H1 (cell line): ENCODE measurements at regions not wholly inside any gene's neighbourhood (a gene's known extent, or its start where the extent isn't known, plus 50 kb on each side); places are given as distances from the start of the nearest gene placed in this dataset.

ENCODE experiments used
- CBX5 ChIP-seq: fragments of 300-800, 300-1000 bp; sonication (generic); IDR thresholded peaks from 2 replicates; pipeline ENCODE4 v1.7.1; 2016; ENCODE audit warnings: antibody characterized with exemption, low read length, low read depth
- CREB1 ChIP-seq: IDR thresholded peaks from 2 replicates; pipeline ENCODE4 v1.6.1; 2012; ENCODE audit warnings: inconsistent platforms
- CTCF ChIP-seq, 3 experiments: IDR thresholded peaks; 1 replicate in 2 of 3; 2 replicates in 1 of 3; pipeline versions ENCODE4 v1.5.1 to v1.6.1; 2011; ENCODE audit warnings: low read length in 3 of 3, mild to moderate bottlenecking in 3 of 3, inconsistent platforms in 2 of 3, low read depth in 1 of 3, moderate library complexity in 1 of 3; ENCODE audit not compliant: insufficient read depth in 1 of 3; ENCODE audit errors: control extremely low read depth in 1 of 3
- EP300 ChIP-seq, 2 experiments: IDR thresholded peaks; 1 replicate in 1 of 2; 2 replicates in 1 of 2; pipeline ENCODE4 v1.6.1; 2011 to 2012; ENCODE audit warnings: low read depth in 2 of 2, low read length in 2 of 2, mild to moderate bottlenecking in 2 of 2, borderline replicate concordance in 1 of 2, inconsistent platforms in 1 of 2, moderate library complexity in 1 of 2
- FOSL1 ChIP-seq: IDR thresholded peaks from 2 replicates; pipeline ENCODE4 v1.6.1; 2011; ENCODE audit warnings: mild to moderate bottlenecking, low read depth, low read length, moderate library complexity; ENCODE audit not compliant: insufficient read depth
- GTF2F1 ChIP-seq: IDR thresholded peaks from 2 replicates; pipeline ENCODE4 v1.6.1; 2012; ENCODE audit warnings: low read depth, low read length, improper control_type of control experiment, borderline replicate concordance
- JUN ChIP-seq: IDR thresholded peaks from 2 replicates; pipeline ENCODE4 v1.6.1; 2011; ENCODE audit warnings: low read depth, mild to moderate bottlenecking, improper control_type of control experiment, low read length
- MAFK ChIP-seq: IDR thresholded peaks from 2 replicates; pipeline ENCODE4 v1.6.1; 2012; ENCODE audit warnings: low read depth, mild to moderate bottlenecking, improper control_type of control experiment, low read length
- MAX ChIP-seq: IDR thresholded peaks from 2 replicates; pipeline ENCODE4 v1.6.1; 2012; ENCODE audit warnings: inconsistent platforms
- PHF8 ChIP-seq: fragments of 200-600 bp; sonication (generic); conservative IDR thresholded peaks from 2 replicates; pipeline ENCODE4 v1.7.1; 2012; ENCODE audit warnings: low read depth, mild to moderate bottlenecking, inconsistent platforms, low read length, moderate library complexity
- POLR2A ChIP-seq, 2 experiments: IDR thresholded peaks; 1 replicate in 1 of 2; 2 replicates in 1 of 2; pipeline ENCODE4 v1.6.1; 2011; ENCODE audit warnings: low read depth in 2 of 2, low read length in 2 of 2, mild to moderate bottlenecking in 2 of 2; ENCODE audit errors: control extremely low read depth in 1 of 2
- POLR2AphosphoS5 ChIP-seq: IDR thresholded peaks from 2 replicates; pipeline ENCODE4 v1.6.1; 2011; ENCODE audit warnings: low read depth, low read length
- RXRA ChIP-seq: IDR thresholded peaks from 2 replicates; pipeline ENCODE4 v1.6.1; 2011; ENCODE audit warnings: low read depth, mild to moderate bottlenecking, low read length, moderate library complexity; ENCODE audit not compliant: insufficient read depth
- SRF ChIP-seq: IDR thresholded peaks from 2 replicates; pipeline ENCODE4 v1.6.1; 2011; ENCODE audit warnings: mild to moderate bottlenecking, low read depth, low read length, moderate library complexity

DNA sequence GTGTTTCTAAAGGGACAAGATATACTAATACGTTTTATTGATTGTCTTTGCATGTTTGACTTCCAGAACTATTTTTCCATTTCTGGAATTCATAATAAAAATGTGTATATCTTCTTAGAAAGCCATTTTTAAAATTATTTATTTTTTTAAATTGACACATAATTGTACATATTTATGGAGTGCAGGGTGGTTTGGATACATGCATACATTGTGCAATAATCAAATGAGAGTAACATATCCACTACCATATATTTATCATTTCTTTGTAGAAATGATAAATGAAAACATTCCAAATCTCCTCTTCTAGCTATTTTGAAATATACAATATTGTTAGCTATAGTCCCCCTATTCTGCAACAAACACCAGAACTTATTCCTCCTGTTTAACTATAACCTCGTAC lies 156.5 kb upstream of the ABI3BP start:
- no peak for TF ChIP-seq POLR2A (IDR thresholded peaks at IDR 0.05; ENCODE audit: control extremely low read depth in 1 of 2, low read depth in 2 of 2, low read length in 2 of 2)
- TF ChIP-seq CREB1 = no peak
- no peak for TF ChIP-seq GTF2F1
- no peak for TF ChIP-seq MAX
- TF ChIP-seq CTCF (IDR thresholded peaks at IDR 0.05; ENCODE audit: control extremely low read depth in 1 of 3, insufficient read depth in 1 of 3, low read depth in 1 of 3, low read length in 3 of 3) = no peak
- TF ChIP-seq POLR2AphosphoS5 = no peak
- TF ChIP-seq RXRA = no peak
- TF ChIP-seq CBX5 = no peak
- TF ChIP-seq SRF = no peak
- TF ChIP-seq PHF8 = no peak
- no peak for TF ChIP-seq MAFK
- TF ChIP-seq FOSL1 = no peak
- no peak for TF ChIP-seq EP300 (IDR thresholded peaks at IDR 0.05; ENCODE audit: borderline replicate concordance in 1 of 2, low read depth in 2 of 2, low read length in 2 of 2)
- TF ChIP-seq JUN = no peak
